NOMO-1 treated with dmso at 0.1 percent for 144 hours (cell line): ENCODE measurements at regions not wholly inside any gene's neighbourhood (a gene's known extent, or its start where the extent isn't known, plus 50 kb on each side); places are given as distances from the start of the nearest gene placed in this dataset.

Experiments
- DNase-seq: peaks from one replicate; lab custom pipeline; 2025; ENCODE audit not compliant: unreplicated experiment; lab: John Stamatoyannopoulos, UW

DNA sequence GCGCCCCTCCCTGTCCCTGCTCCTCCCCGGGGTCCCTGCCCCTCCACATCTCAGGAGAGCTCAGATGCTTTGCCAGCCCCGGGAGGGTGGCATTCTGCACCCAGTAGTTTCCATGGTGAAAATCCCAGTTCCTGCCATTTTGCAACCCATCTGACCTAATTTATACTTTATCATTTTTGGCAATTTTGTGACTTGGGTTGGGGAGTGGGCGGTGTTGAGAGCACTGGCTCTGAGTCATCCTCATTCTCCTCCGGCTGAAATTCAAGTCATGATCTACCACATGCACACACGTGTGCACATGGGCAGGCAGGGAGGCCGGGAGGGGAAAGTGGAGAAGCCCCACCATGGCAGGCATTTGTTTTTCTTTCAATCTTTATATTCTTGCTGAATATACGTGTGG is 208.6 kb downstream of the URI1 start:
- no peak for DNase-seq

DNA sequence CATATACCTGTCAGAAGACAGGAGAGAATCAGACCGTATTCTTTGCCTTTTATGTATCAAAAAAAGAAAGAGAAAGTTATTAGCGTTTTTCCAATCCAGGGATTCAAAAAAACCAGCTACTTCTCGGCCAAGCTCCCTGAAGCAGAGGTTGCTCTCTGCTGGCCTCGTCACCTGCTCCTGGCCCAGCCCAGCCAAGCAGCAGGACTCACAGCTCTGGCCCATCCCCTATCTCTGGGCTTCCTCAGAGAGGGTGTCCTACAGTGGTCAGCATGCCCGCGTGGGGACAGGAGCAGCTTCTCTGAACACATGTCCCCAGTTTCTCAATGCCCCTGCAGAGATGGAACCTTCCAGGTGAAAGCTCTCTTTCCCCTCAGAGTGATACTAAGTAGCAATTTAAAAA is 209.0 kb downstream of the URI1 start:
- DNase-seq, result no peak

DNA sequence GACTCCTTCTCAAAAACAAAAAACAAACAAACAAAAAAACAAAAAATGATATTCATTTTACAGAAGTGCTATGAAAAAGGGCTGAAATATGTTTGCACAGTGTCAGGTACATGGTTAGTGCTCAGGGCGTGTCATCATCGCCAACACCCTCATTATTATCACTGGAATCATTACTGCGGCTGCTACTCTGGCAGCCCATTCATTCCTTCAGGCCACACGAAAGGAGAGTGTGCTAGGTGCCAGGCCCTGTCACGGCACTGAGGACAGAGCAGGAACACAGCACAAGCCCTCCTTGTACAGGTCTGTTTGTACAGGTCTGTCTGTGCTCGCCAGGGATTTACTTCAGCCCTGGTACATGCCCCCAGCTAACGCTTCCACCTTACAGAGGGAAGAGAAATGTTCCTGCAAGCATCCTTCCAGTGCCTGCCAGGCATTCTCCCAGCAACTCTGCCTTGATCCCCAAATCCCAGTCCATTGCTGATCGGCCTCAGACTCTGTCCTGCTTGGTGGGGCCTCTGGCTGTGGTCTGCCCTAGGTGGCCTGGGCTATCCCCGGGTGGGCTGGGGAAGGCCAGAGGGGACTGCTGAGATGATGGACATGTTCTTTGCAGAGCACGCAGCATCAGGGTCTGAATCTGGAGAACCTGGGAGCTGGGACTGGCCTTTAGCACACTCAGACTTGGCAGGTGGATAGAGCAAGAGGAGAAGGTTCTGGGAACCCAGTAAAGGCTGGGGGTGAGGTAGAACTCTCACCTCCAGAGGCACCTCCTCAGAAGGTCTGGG is 210.7 kb downstream of the URI1 start:
- DNase-seq, result no peak

GRCh38 chr19:30153326-30154210 is 211.5 kb downstream of the URI1 start:
- DNase-seq, result no peak

GRCh38 chr19:30154410-30154809 is 212.4 kb downstream of the URI1 start:
- DNase-seq, result no peak

DNA sequence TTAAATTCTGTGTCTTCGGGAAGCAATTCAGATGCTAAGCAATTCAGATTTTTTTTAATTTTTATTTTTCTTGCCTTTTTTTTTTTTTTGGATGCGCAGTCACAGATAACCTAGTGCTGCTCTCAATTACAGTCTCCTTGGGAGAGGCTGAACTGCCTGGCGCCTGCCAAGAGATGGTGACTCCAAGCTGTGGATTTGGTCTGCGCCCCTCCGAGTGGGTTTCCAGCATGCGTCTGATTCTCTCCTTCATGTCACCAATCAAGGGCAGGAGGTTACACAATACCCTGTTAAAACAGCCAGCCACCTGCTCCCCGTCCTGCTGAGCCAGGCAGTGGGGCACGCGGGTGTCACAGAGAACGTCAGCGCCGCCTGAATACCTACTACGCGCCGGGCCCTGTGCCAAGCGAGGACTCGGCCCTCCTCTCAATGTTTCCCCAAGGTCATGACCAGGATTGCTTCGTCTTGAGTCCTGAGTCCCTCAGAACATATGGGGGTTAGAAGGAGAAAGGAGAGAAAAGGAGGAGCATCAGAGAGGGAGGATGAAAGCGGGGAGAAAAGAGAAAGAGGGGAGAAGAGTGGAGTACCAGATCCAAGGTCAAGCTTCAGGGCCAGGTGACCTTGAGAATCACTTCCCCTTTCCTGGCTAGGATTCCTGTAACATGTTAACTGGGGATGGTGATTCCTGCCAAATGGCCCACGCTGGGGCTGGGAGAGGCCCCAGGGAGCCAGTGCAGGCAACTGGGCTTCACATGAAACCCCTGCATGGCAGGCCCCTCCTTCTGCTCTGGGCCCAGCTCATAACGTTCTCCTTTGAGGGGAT is 213.6 kb downstream of the URI1 start:
- no peak for DNase-seq

DNA sequence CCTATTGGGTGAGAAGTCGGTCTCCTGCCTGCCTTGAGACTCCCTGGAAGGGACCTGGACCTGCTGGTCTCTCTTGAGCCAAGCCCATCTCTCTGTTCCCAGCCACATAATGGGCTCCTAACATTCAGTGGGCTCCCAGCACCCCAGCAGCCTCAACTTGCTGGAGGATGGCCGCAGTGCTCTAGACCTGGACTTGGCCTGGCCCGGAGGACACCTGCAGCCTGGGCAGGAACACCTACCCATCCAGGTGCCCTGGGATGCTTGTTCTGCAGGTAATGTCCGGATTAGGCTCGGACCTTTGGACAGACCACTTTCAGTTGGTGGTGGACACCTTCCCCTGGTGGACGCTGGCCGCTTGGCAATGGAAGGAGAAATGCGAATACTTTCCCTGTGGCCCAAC is 214.6 kb downstream of the URI1 start:
- DNase-seq, result no peak

- no peak for DNase-seq
Observed at GRCh38 chr19:30158067-30158892, 213.9 kb upstream of the ZNF536 start.

DNA sequence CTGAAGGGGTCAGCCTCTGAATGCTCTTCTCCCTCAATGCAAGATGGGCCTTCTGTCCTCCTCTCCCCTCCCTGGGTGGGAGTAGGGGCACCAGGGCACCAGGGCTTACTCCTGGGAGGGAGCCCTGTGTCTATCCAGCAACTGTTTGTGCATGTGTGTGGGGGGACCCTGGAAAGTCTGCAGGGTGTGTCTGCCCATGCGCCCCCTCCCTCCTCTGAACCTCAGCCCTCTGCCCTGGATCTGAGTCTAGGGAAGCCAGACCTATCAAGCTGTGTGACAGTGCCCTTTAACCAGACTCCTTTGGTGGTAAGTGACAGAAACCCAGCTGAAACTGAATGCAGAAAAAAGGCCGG is 213.3 kb upstream of the ZNF536 start:
- no peak for DNase-seq

- no peak for DNase-seq
Observed at GRCh38 chr19:30159636-30160035, 212.5 kb upstream of the ZNF536 start.

DNA sequence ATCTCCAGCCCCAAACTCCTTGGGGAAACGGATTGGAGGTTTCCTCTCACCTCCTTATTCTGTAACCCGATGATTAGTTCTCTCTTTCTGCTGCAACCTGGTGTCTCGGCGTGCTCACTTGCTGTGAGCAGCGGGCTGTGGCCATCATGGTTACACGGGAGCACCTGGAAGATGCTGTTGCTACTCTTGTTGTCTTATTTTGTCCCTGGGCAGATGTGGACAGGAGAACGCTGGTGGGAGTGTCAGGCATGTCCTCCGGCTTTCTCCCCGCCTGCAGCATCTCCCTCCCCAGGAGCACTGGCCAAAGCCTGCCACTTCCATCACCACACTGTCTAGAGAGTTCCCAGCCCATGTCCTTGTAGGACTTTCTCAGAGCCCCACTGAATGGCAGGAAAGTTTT is 211.8 kb upstream of the ZNF536 start:
- no peak for DNase-seq

- no peak for DNase-seq
Observed at GRCh38 chr19:30161021-30161655, 211.0 kb upstream of the ZNF536 start.

DNA sequence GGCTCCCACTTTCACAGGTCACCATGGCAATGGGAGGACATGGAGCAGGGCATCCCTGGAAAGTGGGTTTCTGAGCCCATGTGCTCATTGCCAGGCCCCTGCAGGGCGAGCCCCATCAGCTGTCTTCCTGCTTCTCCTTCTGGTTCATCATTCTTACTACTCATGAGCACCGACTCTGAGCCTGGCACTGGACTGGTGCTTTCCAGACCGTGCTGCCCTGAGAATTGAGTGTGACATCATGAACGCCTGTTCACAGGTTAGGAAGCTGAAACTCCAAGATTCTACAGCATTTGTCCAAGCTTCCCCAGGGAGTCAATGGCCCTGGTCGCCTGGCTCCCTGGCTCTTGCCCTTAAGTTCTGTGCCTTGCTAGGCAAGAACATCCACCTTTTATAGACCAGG is 210.4 kb upstream of the ZNF536 start:
- no peak for DNase-seq

- no peak for DNase-seq
Observed at GRCh38 chr19:30162718-30163117, 209.5 kb upstream of the ZNF536 start.

GRCh38 chr19:30163663-30164062 is 208.5 kb upstream of the ZNF536 start:
- DNase-seq, result no peak

DNA sequence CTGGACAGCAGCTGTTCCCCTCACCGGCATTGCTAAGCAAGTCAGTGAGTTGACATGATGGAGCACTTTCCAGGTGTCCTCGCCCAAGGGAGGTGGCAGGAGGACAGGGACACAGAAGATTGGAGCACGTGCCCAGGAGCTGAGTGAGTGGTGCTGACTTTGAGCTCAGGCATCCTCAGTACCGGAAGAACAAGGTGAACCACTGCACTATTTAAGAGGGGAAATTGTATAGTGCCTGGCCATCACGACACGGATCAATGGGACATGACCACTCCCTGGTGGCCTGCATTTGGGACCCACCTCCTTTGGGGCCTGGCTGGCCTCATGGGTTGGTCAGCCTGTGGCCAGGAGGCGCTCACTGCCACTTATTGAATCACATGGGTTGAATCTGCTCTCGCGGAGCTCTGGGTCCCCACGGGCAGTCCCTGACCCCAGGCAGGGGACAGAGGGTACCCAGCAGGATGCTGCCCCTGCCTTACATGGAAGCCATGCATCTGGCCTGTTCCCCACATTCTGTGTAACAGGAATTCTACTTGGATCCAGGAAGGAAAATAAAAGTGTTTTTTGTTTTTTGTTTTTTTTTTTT is 206.9 kb upstream of the ZNF536 start:
- DNase-seq, result no peak

DNA sequence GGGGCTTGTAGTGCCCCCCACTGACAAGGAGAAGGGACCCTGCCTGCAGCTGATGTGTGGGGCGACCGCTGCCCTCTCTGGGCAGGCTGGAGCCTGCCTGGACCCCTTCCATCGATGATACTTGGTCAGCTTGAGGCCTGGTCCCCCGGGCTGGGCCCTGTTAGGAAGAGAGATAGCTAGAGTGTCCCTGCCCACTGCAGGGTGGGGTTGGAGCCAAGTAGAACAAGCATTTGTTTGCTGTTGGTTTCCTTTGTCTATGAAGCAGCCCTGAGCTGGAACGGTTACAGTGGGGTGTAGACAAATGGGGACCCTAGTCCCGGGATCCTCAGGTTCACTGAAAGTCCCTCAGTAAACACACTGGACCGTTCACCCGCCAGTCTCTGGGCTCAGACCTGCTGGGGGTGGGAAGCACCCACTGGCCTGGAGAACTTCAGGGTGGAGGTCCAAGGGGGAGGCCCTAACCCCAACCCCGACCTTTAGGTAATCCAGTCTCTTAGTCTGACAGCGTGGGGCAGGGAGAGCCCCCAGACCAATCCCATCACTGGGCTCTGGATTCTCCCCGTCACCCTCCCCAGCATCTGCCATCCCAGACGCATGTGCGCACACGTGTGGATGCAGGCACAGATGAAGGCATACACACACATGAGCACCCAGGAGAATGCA is 204.8 kb upstream of the ZNF536 start:
- no peak for DNase-seq

- no peak for DNase-seq
Observed at GRCh38 chr19:30167976-30168635, 204.1 kb upstream of the ZNF536 start.

- DNase-seq, result no peak
Observed at GRCh38 chr19:30168760-30169159, 203.4 kb upstream of the ZNF536 start.
